NK-92 treated with Interleukin-12 subunit alpha and Interleukin-12 subunit beta, amount 100 ng/mL, for 24 hours (cell line): ENCODE measurements at regions not wholly inside any gene's neighbourhood (a gene's known extent, or its start where the extent isn't known, plus 50 kb on each side); places are given as distances from the start of the nearest gene placed in this dataset.
"Not testable (repeated sequence)": the region's sequence is repeated elsewhere in the genome, so short reads cannot be mapped to it uniquely, and the experiment has no call there.

Experiments used
- DNase-seq: peaks from one replicate; lab custom pipeline; 2025; lab: John Stamatoyannopoulos, UW

DNA sequence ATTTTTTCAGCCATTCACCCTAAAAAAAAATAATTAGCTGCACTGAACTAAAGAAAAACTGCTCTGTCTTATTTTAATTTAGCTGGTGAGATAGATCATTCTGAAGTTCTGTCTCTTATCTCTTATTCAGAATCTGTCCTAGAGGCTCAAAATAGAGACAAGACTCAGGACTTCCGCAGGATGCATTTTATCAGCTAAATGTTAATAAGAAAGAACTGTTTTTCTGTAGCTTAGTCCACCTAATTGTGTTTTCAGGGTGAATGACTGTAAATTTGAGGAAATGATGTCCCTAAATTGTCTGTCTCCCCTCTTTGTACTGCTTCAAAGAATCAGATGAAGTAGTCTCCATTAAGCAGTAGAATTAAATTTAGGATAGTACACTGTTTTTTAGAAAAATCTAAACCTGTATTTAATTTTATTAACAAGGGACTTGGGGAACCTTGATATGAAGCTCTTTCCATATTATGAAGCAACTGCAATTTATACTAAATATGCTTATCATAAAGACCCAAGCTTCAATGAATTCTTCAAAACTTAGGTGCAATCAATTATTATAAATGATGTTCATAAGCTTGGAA, 671.9 kb downstream of the RWDD3 start:
- DNase-seq, result no peak

DNA sequence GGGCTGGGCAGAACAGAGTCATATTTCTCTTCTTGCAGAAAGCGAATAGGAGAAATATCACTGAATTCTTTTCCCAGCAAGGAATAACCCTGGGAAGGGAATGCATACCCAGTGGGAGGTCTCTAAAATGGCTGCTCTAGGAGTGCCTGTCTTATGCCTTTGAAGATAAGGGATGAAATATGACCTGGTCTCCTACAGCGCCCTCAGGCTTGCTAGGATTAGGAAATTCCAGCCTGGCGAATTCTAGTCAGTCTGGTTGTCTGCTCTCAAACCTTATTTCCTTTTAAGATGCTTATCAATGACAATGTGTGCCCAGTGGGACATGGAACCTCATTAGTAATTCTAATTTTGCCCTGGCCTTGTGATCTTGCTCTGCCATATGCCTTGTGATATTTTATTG, 677.7 kb downstream of the RWDD3 start:
- not testable (repeated sequence) for DNase-seq

DNA sequence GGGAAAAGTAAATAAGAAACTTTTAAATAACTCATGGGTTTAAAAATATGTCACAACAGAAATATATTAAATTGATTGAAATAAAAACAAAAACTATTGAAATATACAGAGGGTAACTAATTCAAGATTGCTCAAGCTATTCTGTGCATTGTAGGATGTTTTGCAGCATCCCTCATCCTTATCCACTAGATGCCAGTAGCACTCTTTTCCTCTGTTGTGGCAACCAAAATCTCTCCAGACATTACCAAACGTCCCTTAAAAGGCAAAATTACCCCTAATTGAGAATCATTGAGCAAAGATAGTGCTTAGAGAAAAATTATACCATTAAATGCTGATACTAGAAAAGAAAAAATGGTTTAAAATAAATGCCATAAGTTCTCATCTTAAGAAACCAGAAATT, 682.6 kb downstream of the RWDD3 start:
- DNase-seq, result no peak

DNA sequence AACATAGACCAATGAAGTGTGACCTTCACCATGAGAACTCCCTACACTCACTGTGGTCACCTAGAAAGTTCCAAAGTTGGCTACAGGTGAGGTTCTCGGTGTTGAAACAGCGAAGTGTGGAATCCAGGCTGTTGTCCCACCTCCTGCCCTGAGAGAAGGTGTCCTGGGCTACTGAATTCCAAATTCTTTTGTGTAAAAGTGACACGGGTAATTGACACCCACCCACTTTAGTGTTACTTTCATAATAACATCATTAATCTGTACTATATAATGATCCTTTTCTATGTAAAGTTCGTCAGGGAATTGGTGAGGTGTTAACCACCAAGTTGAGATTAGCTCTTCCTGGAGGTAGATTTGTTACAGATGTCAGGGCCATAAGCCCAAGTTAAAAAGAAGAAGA, 690.7 kb downstream of the RWDD3 start:
- DNase-seq, result no peak

DNA sequence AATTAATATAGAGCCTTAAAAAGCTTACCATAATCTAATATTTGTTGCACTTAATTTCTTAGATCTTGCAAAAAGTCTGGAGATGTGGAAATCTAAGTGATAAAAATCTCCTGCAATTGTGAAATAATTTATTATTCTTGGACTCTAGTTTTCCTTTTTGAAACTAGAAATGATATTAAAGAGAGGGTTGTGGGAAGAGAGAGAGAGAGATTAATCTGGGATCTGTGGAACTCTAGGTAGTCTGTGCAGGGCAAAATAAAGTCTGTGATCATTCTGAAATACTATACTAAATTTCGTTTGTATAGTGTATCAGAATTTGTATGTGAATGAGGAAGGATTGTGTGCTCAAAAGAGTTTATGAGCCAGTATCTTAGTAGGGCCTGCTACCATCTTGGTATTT, 692.3 kb downstream of the RWDD3 start:
- no peak for DNase-seq

DNA sequence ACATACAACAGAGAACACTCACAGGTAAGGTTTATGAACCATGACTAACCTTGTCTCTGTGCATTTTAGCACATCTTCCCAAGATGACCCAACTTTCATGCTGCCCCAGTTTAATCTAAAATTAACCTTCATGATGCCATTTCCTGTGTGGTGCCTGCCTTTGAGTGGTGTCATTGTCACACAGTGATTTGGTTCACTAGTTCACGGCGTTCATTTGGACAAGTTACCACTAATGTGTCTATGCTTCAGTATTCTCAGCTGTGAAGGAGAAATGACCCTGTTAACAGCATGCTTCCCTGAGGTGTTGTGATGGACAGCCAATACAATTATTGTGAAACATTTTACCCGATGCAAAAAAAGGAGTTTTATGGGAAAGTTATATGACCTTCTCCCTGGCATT, 693.1 kb downstream of the RWDD3 start:
- DNase-seq, result no peak

DNA sequence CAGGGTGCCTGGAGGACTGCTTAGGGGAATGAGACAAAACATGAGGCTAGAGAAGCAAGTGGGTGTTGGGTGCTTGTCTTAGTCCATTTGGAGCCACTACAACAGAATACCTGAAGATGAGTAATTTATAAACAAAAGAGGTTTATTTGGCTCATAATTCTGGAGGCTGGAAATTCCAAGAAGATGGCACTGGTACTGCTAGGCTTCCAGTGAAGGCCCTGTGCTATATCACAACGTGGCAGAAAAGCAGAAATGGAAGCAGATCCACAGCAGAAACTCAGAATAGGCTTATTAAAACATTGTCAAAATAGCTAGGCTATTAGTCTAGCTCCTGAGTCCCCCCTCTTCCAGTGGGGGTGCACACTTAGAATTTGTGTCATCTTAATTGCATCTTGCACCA, 701.7 kb downstream of the RWDD3 start:
- DNase-seq, result no peak

DNA sequence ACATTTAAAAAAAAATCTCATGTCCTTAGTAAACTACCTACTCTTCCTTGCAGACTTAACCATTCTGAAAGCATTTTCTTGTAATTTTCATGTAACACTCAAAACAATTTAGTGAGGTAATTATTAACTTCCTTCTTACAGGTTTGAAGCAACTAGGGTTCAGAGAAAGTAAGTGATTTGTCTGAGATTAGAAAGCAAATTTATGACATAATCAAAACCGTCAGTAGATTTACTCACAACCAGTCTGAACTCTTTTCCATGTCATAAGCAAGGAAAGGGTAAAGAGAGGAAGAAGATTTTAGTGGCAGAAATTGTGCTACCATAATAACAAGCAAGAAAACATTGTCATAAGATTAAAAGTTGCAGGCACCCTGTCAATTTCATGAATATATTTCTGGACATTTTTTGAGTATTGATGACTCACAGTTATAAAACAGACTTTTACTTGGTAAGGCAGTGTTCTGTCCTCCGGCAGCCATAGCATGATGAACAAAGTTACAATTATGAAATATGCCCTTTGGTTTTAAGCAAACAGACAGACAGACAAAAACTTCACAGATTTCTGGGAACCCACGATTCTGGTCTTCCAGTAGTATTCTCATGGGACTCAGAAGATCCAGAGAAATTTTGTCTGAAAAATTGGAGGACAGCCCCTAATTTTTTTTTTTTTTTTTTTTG, 707.2 kb downstream of the RWDD3 start:
- DNase-seq, result no peak

DNA sequence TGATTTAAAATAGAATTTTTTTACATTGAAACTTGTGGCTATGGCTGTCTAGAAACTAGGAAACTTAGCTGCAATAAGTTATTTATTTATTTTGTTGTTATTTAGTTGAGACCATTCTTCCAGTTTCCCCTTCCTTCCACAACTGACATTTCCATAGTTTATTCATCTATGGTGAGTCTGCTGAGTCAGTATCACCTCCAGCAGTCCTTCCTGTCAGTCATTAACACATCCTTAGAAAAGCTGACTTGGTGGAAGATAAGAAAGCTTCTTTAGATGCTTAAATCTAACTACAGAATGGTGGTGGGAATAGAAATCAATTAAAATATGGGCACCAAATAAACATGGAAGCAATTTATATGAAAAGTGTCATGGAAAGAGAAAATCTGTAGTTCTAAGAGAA, 714.0 kb downstream of the RWDD3 start:
- no peak for DNase-seq

DNA sequence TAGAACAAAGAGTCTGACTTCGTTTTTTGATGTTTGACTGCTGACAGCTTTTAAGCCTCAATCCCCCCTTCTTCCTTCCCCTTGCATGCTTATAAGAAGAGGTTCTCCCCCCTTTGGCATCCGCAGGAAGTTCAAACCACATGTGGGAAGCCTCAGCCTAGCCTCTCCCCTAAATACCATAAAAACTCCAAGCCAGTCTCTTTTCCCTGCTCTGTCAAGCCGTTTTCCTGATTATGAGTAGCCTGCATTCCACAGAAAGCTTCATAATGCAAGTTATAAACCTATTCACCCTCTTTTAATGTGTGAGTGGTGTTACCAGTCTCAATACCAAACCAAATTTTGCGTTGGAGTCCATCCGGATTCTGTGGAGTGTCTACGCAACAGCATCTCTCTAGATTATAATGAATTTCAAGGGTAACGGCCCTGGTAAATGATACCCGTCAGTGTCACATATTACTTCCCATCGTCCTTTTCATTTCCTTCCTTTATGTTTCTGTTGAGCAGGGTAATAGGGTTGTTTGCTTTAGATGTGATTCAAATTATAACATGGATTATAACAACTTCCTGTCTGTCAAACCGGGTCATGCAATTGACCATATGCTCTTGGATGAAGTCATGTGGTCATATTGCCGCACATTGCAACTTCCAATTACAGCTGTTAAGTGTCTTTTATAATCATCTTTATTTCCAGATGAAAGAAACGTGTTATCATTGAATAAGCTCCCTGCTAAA, 717.5 kb downstream of the RWDD3 start:
- DNase-seq, result no peak

DNA sequence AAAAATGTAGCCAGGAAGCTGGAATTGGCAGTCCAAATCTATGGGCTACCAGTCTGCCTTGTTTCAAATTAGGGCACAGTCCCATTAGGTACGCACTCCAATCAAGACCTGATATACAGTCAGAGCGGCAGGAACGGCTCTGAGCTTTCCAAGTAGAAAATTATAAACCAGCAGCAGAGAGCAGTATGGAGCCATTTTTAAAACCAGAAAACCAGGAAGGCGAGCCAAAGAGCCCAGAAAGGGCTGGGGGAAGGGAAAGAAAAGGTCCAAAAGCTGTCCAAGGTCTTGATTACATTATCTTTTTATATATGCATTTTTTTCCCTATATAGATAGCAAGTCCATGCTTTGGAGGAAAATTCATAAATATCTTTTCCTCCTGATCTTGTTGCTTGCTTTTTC, 719.0 kb downstream of the RWDD3 start:
- no peak for DNase-seq

DNA sequence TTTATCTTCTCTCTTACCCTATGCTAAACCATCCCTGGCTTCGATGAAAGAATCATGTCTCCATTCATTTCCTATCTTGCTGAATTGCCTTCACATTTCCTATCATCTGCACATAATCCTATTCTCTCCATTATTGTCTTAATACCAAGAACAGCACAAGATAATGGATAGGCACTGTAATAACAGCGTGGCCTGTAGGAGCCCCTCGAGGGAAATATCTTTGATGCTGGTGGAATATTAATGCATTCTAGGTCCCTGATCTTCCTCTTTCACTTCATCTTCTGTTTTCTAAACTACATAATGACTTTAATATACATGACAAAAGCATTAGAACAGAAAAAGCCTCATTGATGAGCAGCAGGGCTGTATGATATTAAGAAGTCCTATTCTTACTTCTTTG, 720.6 kb downstream of the RWDD3 start:
- DNase-seq, result no peak

DNA sequence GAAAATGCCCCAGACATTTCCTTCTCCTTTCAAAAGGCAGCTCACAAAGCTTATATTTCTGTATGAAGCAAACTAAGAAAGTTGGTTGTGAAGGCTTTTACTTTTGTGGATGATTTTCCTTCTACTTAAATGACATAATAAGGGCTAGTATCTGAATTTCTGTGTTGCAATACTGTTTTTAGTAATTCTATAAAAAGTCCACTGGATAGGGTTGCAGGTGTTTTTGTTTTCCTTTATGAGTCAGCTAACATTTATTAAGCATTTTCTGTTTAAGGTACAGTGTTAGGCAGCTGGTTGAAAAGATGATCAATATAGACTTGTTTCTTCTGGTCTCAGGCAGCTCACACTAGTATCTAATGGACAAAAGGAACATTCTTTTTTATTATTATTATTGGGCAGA, 722.2 kb downstream of the RWDD3 start:
- no peak for DNase-seq

DNA sequence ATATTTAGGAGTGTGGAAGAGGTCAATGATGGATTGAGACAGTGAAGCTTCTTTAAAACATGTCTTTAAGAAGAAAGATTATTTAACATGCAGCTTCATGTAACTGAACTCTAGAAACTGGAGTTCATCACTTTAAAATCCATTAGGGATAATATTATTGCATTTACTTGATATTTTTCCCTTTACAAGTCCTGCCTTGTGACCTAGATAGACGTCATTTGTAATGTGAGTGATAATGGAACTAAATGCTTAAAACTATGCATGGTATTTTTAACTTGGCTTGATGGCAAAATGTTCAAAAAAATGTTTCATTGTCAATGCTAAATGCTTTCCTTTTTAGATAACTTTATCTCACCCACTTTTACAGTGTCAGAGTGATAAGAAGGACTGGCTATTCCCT, 723.7 kb downstream of the RWDD3 start:
- no peak for DNase-seq

DNA sequence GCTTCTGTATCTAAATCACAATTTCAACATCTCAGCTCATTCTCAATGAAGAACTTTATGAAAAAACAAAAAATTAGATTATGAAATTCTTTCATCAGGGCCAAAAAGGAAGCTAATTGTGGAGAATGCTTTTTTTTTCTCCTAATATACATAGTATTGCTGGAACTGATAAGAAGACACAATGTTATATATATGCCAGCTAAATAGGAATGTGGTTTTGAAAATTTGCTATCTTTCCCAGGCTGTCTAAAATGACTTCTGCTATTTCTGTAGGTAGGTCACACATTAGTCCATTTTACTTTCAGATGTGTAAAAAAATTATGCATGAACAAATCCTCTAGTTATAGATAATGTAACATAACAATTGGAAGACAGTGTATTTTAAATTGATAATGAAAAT, 732.9 kb downstream of the RWDD3 start:
- no peak for DNase-seq

DNA sequence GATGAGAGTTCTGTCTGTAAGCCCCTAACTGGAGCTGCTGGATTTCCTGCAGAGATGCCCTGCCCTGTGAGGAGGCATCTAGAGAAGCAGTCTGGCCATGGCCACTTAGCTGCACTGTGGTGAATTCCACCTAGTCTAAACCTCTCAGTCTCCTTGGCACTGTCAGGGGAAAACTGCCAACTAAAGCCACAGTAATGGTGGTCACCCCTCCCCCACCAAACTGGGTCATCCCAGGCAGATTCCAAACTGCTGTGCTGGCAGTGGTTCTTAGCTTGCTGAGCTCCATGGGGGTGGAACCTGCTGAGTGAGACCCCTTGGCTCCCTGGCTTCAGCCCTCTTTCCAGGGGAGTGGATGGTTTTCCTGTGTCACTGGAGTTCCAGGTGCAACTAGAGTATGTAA, 740.6 kb downstream of the RWDD3 start:
- no peak for DNase-seq

DNA sequence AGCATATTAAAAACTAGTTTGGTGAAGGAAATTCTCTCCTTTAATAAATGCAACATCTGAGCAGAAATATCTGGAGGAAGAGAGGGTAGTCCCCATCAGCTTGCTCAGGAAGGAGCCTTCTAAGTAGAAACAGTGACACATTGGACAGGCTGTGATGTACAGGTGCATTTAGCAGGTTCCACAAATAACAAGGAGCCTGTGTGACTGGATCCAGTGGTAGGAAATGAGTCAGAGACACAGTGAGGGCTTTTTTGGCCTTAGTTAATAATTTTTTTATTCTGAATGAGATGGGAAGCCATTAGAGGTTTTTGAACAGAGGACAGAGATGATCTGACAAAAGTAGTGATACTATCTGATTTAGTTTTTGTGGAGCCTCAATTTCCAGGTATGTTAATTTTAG, 738.9 kb upstream of the PTBP2 start:
- no peak for DNase-seq

DNA sequence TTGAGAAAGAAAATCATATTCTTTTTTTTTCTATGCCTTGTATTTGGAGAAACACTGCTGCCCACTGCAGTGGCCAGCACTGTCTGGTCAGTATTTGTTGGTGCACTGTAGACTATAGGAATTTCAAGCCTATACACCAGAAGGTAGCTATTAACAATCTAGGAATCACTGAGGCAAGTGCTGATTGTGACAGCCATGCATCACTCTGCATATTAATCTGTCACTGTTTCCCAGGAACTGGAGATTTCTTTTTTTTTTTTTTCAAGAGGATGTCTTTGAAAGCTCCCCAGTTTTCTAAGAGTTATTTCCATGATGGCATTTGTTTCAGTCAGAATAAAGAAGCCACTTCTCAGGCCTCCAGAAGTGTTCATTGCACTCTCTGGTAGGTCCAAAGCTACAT, 737.8 kb upstream of the PTBP2 start:
- DNase-seq, result no peak

DNA sequence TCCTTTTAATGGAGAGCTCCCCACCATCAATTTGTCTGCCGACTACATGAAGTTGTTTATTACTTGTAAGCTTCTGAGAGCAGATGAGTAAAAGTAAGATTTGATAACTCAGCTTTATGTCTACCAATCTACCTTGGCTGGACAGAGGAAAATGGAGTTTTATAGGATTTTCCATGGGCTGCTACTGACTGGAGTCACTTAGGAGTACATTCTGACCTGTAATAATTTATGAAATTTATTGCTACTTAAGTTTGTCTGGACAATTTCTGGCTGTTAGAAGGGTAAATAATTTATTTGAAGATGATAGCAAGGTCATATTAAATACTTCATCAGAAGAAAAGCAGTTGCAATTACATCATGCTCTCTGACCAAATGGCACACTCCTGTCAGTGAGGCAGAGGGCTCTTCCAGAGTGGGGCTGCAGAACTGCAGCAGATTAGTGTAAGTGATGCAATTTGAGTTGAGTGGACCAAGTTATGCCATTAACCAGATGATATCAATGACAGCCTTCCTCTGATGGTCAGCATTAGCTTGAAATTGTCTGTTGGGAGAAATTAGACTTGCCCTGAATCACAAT, 736.7 kb upstream of the PTBP2 start:
- DNase-seq, result no peak

DNA sequence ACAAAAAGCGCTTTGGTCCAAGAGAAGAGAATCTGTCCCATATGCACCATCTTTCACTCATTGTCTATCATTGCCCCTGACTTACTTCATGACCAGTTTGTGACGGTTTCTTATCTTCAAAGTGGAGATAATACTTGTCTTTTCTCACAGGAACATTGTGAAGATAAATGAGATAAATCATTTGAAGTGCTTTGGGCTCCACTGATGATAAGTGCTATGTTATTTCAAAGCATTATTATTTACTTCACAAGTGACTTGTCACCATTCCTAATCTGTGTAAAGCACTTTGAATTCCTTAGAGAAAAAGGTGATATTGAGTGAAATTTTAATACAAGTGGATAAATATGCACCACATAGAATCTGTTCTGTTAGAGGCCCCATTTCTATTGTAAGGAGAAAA, 731.6 kb upstream of the PTBP2 start:
- DNase-seq, result no peak

DNA sequence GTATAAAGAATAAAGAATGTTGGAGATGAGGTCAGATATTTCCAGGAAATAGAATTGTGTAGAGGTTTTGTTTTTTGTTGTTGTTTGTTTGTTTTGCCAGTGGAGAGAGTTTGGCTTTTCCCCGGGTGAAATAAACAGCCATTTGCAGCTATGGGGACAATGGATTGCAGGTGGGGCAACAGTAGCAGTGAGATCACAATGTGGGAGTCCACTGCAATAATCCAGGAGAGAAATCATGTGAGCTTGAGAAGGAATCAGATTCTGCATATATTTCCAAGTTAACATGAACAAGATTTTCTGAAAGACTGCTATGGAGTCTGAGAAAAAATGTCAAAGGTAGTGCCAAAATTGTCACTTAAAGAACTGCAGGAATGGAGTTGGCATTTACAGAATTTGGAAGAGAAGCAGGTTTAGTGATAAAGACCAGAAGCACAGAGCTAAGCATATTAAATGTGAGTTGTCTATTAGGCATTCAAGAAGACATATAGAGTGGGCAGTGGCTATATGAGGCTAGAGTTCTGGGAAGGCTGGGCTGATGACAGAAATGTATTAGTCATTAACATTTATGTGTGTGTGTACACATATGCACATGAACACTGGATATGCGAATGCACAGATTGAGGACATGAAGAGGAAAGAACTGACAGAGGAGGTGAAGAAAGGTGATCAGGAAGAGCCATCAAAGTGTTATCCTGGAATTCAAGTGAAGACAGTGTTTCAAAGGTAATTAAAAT, 729.6 kb upstream of the PTBP2 start:
- no peak for DNase-seq

DNA sequence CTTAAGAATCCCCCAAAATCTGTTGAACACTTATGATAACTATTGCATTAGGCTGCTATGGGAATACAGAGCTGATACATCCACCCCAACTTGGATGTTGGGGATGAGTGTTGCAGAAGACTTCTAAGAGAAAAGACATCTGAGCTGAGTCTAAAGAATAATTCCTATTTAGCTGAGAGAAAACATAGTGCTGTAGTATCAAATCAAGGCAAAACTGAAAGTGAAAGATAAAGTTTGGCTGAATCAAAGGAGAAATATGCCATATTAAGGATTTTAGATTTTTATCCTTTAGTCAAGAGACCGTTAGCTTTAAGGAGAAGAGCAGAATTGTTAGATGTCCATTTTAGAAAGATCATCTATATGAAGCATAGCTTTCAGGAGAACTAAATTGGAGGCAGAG, 726.9 kb upstream of the PTBP2 start:
- DNase-seq, result no peak

DNA sequence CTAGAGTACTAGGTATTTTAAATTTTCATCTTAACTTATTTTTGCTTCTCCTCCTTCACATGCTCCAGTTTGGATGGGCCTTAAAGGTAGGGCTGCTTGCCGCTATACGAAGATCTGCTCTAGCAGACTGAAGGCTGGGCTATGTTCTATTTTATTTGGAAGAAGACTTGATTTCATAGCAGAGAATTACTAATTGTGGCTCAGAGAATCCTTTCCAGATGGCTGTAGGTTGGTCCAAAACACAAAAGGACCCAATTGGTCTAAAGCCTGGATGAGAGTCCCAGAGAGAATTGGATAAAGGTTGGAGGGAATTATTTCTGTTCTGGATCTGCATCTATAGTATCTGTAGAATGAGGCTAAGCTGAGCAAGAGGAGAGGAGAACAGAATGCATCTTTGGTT, 719.4 kb upstream of the PTBP2 start:
- DNase-seq, result no peak
